SK-N-SH treated with all-trans-retinoic acid at 6 μM for 48 hours (cell line): ENCODE measurements at regions not wholly inside any gene's neighbourhood (a gene's known extent, or its start where the extent isn't known, plus 50 kb on each side); places are given as distances from the start of the nearest gene placed in this dataset.

ENCODE experiments used
- ATAC-seq: fragments of 200-7000 bp; cut with Tn5 transposase; 3 replicates; pipeline ENCODE4 v1.9.1; 2020; ENCODE audit warnings: mild to moderate bottlenecking, moderate library complexity
- ARNTL ChIP-seq: fragments of 450-650 bp; formaldehyde crosslinking; IDR thresholded peaks from 2 replicates; pipeline ENCODE4 v1.5.0; 2020; ENCODE audit warnings: low read depth, mild to moderate bottlenecking, moderate library complexity, borderline replicate concordance
- BACH2 ChIP-seq: fragments of 250-450 bp; sonication (Bioruptor Pico); IDR thresholded peaks from 2 replicates; pipeline ENCODE4 v1.9.0; 2021; ENCODE audit warnings: mild to moderate bottlenecking, borderline replicate concordance
- CSRNP3 ChIP-seq: fragments of 250-450 bp; sonication (Bioruptor Pico); IDR thresholded peaks from 2 replicates; pipeline ENCODE4 v1.5.1; 2021; ENCODE audit warnings: mild to moderate bottlenecking, moderate library complexity
- ESRRG ChIP-seq: fragments of 250-450 bp; sonication (Bioruptor Pico); IDR thresholded peaks from 2 replicates; pipeline ENCODE4 v1.6.1; 2021; ENCODE audit warnings: mild to moderate bottlenecking
- GLIS3 ChIP-seq: fragments of 250-450 bp; sonication (Bioruptor Pico); IDR thresholded peaks from 2 replicates; pipeline ENCODE4 v1.5.0; 2020; ENCODE audit warnings: mild to moderate bottlenecking, moderate library complexity
- ISL1 ChIP-seq: fragments of 250-450 bp; sonication (Bioruptor Pico); IDR thresholded peaks from 2 replicates; pipeline ENCODE4 v2.1.2; 2022; ENCODE audit warnings: mild to moderate bottlenecking, moderate library complexity
- OSR1 ChIP-seq: fragments of 250-450 bp; sonication (Bioruptor Pico); IDR thresholded peaks from 2 replicates; pipeline ENCODE4 v1.8.0; 2022; ENCODE audit warnings: moderate library complexity, mild to moderate bottlenecking, inconsistent platforms
- POU6F1 ChIP-seq: fragments of 250-450 bp; sonication (Bioruptor Pico); IDR thresholded peaks from 2 replicates; pipeline ENCODE4 v1.8.0; 2021; ENCODE audit warnings: low read depth, mild to moderate bottlenecking, moderate library complexity, borderline replicate concordance
- PPARA ChIP-seq: fragments of 250-450 bp; sonication (Bioruptor Pico); IDR thresholded peaks from 2 replicates; pipeline ENCODE4 v1.5.0; 2020; ENCODE audit warnings: mild to moderate bottlenecking, borderline replicate concordance
- RARB ChIP-seq: fragments of 250-450 bp; sonication (Bioruptor Pico); IDR thresholded peaks from 2 replicates; pipeline ENCODE4 v1.8.0; 2021; ENCODE audit warnings: mild to moderate bottlenecking, moderate library complexity
- SNAI2 ChIP-seq: fragments of 250-450 bp; sonication (Bioruptor Pico); IDR thresholded peaks from 2 replicates; pipeline ENCODE4 v1.5.0; 2020; ENCODE audit warnings: mild to moderate bottlenecking, moderate library complexity
- TOX ChIP-seq: fragments of 250-450 bp; sonication (Bioruptor Pico); IDR thresholded peaks from 2 replicates; pipeline ENCODE4 v1.8.0; 2021; ENCODE audit warnings: mild to moderate bottlenecking, moderate library complexity, borderline replicate concordance
- ZC3H10 ChIP-seq: fragments of 250-450 bp; sonication (Bioruptor Pico); IDR thresholded peaks from 2 replicates; pipeline ENCODE4 v1.5.1; 2021; ENCODE audit warnings: mild to moderate bottlenecking, moderate library complexity
- ZFP3 ChIP-seq: fragments of 250-450 bp; sonication (Bioruptor Pico); IDR thresholded peaks from 2 replicates; pipeline ENCODE4 v1.5.0; 2020; ENCODE audit warnings: mild to moderate bottlenecking, moderate library complexity
- ZFP30 ChIP-seq: fragments of 450-650 bp; formaldehyde crosslinking; IDR thresholded peaks from 2 replicates; pipeline ENCODE4 v1.5.0; 2022; ENCODE audit warnings: mild to moderate bottlenecking, moderate library complexity
- ZNF565 ChIP-seq: fragments of 450-650 bp; formaldehyde crosslinking; conservative IDR thresholded peaks from 2 replicates; pipeline ENCODE4 v1.5.0; 2020; ENCODE audit warnings: low read depth, mild to moderate bottlenecking, moderate library complexity
- ZNF70 ChIP-seq: fragments of 450-650 bp; formaldehyde crosslinking; IDR thresholded peaks from 2 replicates; pipeline ENCODE4 v1.5.0; 2020; ENCODE audit warnings: mild to moderate bottlenecking, moderate library complexity
- ZNF8 ChIP-seq: fragments of 450-650 bp; formaldehyde crosslinking; IDR thresholded peaks from 2 replicates; pipeline ENCODE4 v1.5.0; 2020; ENCODE audit warnings: mild to moderate bottlenecking, moderate library complexity
- TF ChIP-seq, protein P1 (sequence below): fragments of 250-450 bp; sonication (Bioruptor Pico); IDR thresholded peaks from 2 replicates; pipeline ENCODE4 v1.5.0; 2020; ENCODE audit warnings: mild to moderate bottlenecking, moderate library complexity
- TF ChIP-seq, protein P2 (sequence below): fragments of 250-450 bp; sonication (Bioruptor Pico); IDR thresholded peaks from 2 replicates; pipeline ENCODE4 v1.8.0; 2020; ENCODE audit warnings: mild to moderate bottlenecking, moderate library complexity, borderline replicate concordance

GRCh38 chr3:127473244-127474024 is 117.1 kb downstream of the TPRA1 start (continued):
- TF ChIP-seq, protein P1, sequence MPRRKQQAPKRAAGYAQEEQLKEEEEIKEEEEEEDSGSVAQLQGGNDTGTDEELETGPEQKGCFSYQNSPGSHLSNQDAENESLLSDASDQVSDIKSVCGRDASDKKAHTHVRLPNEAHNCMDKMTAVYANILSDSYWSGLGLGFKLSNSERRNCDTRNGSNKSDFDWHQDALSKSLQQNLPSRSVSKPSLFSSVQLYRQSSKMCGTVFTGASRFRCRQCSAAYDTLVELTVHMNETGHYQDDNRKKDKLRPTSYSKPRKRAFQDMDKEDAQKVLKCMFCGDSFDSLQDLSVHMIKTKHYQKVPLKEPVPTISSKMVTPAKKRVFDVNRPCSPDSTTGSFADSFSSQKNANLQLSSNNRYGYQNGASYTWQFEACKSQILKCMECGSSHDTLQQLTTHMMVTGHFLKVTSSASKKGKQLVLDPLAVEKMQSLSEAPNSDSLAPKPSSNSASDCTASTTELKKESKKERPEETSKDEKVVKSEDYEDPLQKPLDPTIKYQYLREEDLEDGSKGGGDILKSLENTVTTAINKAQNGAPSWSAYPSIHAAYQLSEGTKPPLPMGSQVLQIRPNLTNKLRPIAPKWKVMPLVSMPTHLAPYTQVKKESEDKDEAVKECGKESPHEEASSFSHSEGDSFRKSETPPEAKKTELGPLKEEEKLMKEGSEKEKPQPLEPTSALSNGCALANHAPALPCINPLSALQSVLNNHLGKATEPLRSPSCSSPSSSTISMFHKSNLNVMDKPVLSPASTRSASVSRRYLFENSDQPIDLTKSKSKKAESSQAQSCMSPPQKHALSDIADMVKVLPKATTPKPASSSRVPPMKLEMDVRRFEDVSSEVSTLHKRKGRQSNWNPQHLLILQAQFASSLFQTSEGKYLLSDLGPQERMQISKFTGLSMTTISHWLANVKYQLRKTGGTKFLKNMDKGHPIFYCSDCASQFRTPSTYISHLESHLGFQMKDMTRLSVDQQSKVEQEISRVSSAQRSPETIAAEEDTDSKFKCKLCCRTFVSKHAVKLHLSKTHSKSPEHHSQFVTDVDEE (CRISPR knock-in tag): no peak
- TF ChIP-seq ZFP30 (CRISPR knock-in tag) (no peak), ZNF70 (CRISPR knock-in tag) (no peak), ZFP3 (CRISPR knock-in tag) (no peak), OSR1 (no peak)

DNA sequence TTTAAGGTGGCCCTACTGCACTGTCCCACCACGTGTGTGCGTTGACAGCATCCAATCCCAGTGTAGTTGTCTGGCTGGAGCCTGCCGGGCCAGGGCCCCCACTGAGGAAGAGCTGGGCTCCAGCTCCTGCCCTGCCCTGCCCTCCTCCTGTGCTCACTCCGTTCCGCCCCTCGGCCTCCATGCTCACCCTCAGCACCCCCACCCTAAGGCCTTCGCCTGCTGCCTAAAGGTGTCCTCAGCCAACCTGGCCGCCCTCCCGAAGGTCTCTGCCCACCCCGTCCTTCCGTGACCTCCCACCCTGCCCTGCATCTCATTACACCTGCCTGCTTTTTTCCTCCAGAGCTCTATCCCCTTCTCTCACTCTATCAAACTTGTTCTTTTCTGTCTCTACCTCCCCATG is 118.0 kb downstream of the TPRA1 start:
- ATAC-seq: no peak
- TF ChIP-seq OSR1 (no peak), ARNTL (no peak), ZNF70 (CRISPR knock-in tag) (no peak), PPARA (CRISPR knock-in tag) (no peak)

GRCh38 chr3:127471142-127471541 is 119.4 kb downstream of the TPRA1 start:
- TF ChIP-seq CSRNP3 (CRISPR knock-in tag): no peak
- no peak for TF ChIP-seq OSR1
- no peak for TF ChIP-seq ARNTL
- TF ChIP-seq ISL1 (CRISPR knock-in tag): no peak
- no peak for TF ChIP-seq POU6F1
- no peak for TF ChIP-seq ZNF565 (CRISPR knock-in tag)
- TF ChIP-seq, protein P2, sequence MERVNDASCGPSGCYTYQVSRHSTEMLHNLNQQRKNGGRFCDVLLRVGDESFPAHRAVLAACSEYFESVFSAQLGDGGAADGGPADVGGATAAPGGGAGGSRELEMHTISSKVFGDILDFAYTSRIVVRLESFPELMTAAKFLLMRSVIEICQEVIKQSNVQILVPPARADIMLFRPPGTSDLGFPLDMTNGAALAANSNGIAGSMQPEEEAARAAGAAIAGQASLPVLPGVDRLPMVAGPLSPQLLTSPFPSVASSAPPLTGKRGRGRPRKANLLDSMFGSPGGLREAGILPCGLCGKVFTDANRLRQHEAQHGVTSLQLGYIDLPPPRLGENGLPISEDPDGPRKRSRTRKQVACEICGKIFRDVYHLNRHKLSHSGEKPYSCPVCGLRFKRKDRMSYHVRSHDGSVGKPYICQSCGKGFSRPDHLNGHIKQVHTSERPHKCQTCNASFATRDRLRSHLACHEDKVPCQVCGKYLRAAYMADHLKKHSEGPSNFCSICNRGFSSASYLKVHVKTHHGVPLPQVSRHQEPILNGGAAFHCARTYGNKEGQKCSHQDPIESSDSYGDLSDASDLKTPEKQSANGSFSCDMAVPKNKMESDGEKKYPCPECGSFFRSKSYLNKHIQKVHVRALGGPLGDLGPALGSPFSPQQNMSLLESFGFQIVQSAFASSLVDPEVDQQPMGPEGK (CRISPR knock-in tag): no peak
- TF ChIP-seq BACH2: no peak
- no peak for TF ChIP-seq ZC3H10 (CRISPR knock-in tag)
- TF ChIP-seq ZFP30 (CRISPR knock-in tag): no peak
- TF ChIP-seq SNAI2 (CRISPR knock-in tag): no peak
- no peak for TF ChIP-seq PPARA (CRISPR knock-in tag)
- no peak for TF ChIP-seq TOX
- TF ChIP-seq ZNF70 (CRISPR knock-in tag): no peak
- no peak for TF ChIP-seq ESRRG (CRISPR knock-in tag)
- no peak for ATAC-seq

DNA sequence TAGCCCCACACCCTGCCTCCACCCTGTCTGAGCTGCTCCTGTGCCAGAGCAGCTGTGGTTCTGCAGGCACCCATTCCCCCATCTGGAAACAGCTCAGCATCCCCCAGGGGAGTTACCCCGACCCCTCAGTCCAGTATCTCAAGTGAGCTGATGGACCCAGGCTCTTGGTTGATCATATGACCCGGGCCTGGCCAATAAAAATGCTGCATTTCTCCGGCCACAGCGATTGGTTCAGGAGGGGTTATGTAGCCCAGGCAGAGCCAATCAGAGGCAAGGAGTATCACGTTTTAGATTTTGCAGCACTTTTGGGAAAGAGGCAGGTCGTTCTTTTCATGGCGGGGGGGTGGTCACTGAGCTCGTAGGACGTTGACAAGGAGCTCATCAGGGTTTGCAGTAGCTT is 120.8 kb downstream of the TPRA1 start:
- no peak for ATAC-seq
- TF ChIP-seq ZFP30 (CRISPR knock-in tag) (no peak), ZNF565 (CRISPR knock-in tag) (no peak)

GRCh38 chr3:127467391-127467790 is 123.1 kb downstream of the TPRA1 start:
- ATAC-seq: no peak
- TF ChIP-seq POU6F1 (no peak), ISL1 (CRISPR knock-in tag) (no peak), GLIS3 (CRISPR knock-in tag) (no peak), CSRNP3 (CRISPR knock-in tag) (no peak), ZFP30 (CRISPR knock-in tag) (no peak), RARB (no peak), OSR1 (no peak), ARNTL (no peak), ZNF8 (CRISPR knock-in tag) (no peak), ESRRG (CRISPR knock-in tag) (no peak)
